CD4-positive, alpha-beta T cell (primary cell): ENCODE measurements at regions not wholly inside any gene's neighbourhood (a gene's known extent, or its start where the extent isn't known, plus 50 kb on each side); places are given as distances from the start of the nearest gene placed in this dataset.

Source experiments
- ATAC-seq: fragments of 200-7000 bp; cut with Tn5 transposase; one replicate; pipeline ENCODE4 v1.10.0; 2022; ENCODE audit warnings: mild to moderate bottlenecking; ENCODE audit not compliant: poor library complexity
- CTCF ChIA-PET: fragments of 350-600 bp; sonication (Branson Sonifier 250); formaldehyde crosslinking; loops from one replicate; lab custom pipeline; 2021; ENCODE audit warnings: antibody characterized with exemption, inconsistent platforms; lab: Charles Lee
- POLR2A ChIA-PET: fragments of 350-600 bp; sonication (Branson Sonifier 250); formaldehyde crosslinking; loops from one replicate; lab custom pipeline; 2021; ENCODE audit warnings: antibody characterized with exemption, inconsistent platforms; lab: Charles Lee
- DNase-seq, 14 experiments: peaks; one replicate each; pipeline ENCODE4 v3.0.0-alpha.2; 2013 to 2020; ENCODE audit warnings: mixed read lengths in 2 of 14
- H3K27ac ChIP-seq, 2 donors: one replicate each; pipeline versions ENCODE4 v1.5.1 to v1.7.0; 2013; ENCODE audit warnings: low read length in 2 of 2, low read depth in 1 of 2, mild to moderate bottlenecking in 1 of 2
- H3K27me3 ChIP-seq, 2 experiments: 1 replicate in 1 of 2; 2 replicates in 1 of 2; pipeline versions ENCODE4 v1.6.1 to v1.7.0; 2013; ENCODE audit warnings: low read length in 2 of 2, control low read depth in 1 of 2, mild to moderate bottlenecking in 1 of 2, moderate library complexity in 1 of 2; ENCODE audit not compliant: insufficient read depth in 2 of 2, control insufficient read depth in 1 of 2
- H3K36me3 ChIP-seq: one replicate; pipeline ENCODE4 v1.6.1; 2013; ENCODE audit warnings: low read length, control low read depth; ENCODE audit not compliant: insufficient read depth
- H3K4me1 ChIP-seq: one replicate; pipeline ENCODE4 v1.6.1; 2013; ENCODE audit warnings: low read length, control low read depth; ENCODE audit not compliant: insufficient read depth
- H3K4me3 ChIP-seq: one replicate; pipeline ENCODE4 v1.5.1; 2013; ENCODE audit warnings: mild to moderate bottlenecking, low read length, moderate library complexity
- H3K9me3 ChIP-seq, 2 experiments: 1 replicate in 1 of 2; 2 replicates in 1 of 2; pipeline versions ENCODE4 v1.6.1 to v1.7.0; 2013; ENCODE audit warnings: low read length in 2 of 2, mild to moderate bottlenecking in 2 of 2, control low read depth in 1 of 2, moderate library complexity in 1 of 2; ENCODE audit not compliant: control insufficient read depth in 1 of 2, insufficient read depth in 1 of 2
- H3K27ac Mint-ChIP-seq: one replicate; pipeline ENCODE4 v1.8.0; 2020; ENCODE audit warnings: mixed read lengths
- H3K27me3 Mint-ChIP-seq: one replicate; pipeline ENCODE4 v1.8.0; 2021; ENCODE audit warnings: mixed read lengths
- H3K36me3 Mint-ChIP-seq: one replicate; pipeline ENCODE4 v1.8.0; 2021; ENCODE audit warnings: low read depth, mixed read lengths
- H3K4me1 Mint-ChIP-seq: one replicate; pipeline ENCODE4 v1.8.0; 2021; ENCODE audit warnings: low read depth, mixed read lengths
- H3K4me3 Mint-ChIP-seq: one replicate; pipeline ENCODE4 v1.8.0; 2020; ENCODE audit warnings: mild to moderate bottlenecking, mixed read lengths
- H3K9me3 Mint-ChIP-seq: one replicate; pipeline ENCODE4 v1.8.0; 2020; ENCODE audit warnings: mixed read lengths
- CTCF ChIP-seq: fragments of 200-600 bp; IDR thresholded peaks from one replicate; pipeline ENCODE4 v1.8.0; 2022; ENCODE audit warnings: antibody characterized with exemption, mild to moderate bottlenecking
- intact Hi-C, 2 experiments: fragments of 100-400 bp; cut with DNase I in 1 of 2; cut with micrococcal nuclease in 1 of 2; formaldehyde crosslinking; loops; one replicate each; pipeline versions ENCODE4 v1.15.1 to v1.9.0; 2023 to 2025; cut with DNase I, micrococcal nuclease

GRCh38 chr15:95095250-95095649 lies 863.9 kb downstream of the MCTP2 start:
- no peak for ATAC-seq

GRCh38 chr15:95096651-95097050 lies 865.3 kb downstream of the MCTP2 start:
- peaks cover 3% of the 10 kb centered on the region for H3K9me3 Mint-ChIP-seq
- intact Hi-C loops: no loop called here
- no peak for TF ChIP-seq CTCF
- H3K27me3 ChIP-seq: no peaks in the 10 kb centered on the region
- no peaks in the 10 kb centered on the region for H3K36me3 Mint-ChIP-seq
- H3K27ac Mint-ChIP-seq: no peak overlapping the region
- H3K4me3 ChIP-seq: no peak overlapping the region
- POLR2A ChIA-PET: no interaction called here
- no peak overlapping the region for H3K27ac ChIP-seq
- CTCF ChIA-PET: no interaction called here
- no peak overlapping the region for H3K4me3 Mint-ChIP-seq
- H3K9me3 ChIP-seq: peaks cover 0 to 1% of the 10 kb centered on the region in 2 experiments
- H3K36me3 ChIP-seq: no peaks in the 10 kb centered on the region
- H3K4me1 ChIP-seq: no peaks in the 10 kb centered on the region
- no peaks in the 10 kb centered on the region for H3K4me1 Mint-ChIP-seq
- DNase-seq (no peak), ATAC-seq (no peak)
- H3K27me3 Mint-ChIP-seq: no peaks in the 10 kb centered on the region

More at GRCh38 chr15:95095250-95095649, 863.9 kb downstream of the MCTP2 start:
- no peak overlapping the region for H3K27ac ChIP-seq
- H3K9me3 ChIP-seq: peaks cover 0 to 4% of the 10 kb centered on the region in 2 experiments
- H3K36me3 ChIP-seq: no peaks in the 10 kb centered on the region
- Mint-ChIP-seq H3K36me3 (no peaks in the 10 kb centered on the region), H3K27me3 (no peaks in the 10 kb centered on the region), H3K4me1 (no peaks in the 10 kb centered on the region), H3K4me3 (no peak overlapping the region), H3K27ac (no peak overlapping the region), H3K9me3 (no peaks in the 10 kb centered on the region)
- H3K4me1 ChIP-seq: no peaks in the 10 kb centered on the region
- no peak for TF ChIP-seq CTCF
- ChIA-PET CTCF (no interaction called here), POLR2A (no interaction called here)
- intact Hi-C loops: no loop called here
- H3K4me3 ChIP-seq: no peak overlapping the region
- DNase-seq: no peak
- H3K27me3 ChIP-seq: no peaks in the 10 kb centered on the region

GRCh38 chr15:95097361-95097760 lies 866.0 kb downstream of the MCTP2 start:
- Histone ChIP-seq H3K4me3 (no peak overlapping the region), H3K36me3 (no peaks in the 10 kb centered on the region), H3K9me3 (no peaks in the 10 kb centered on the region), H3K4me1 (no peaks in the 10 kb centered on the region), H3K27me3 (no peaks in the 10 kb centered on the region), H3K27ac (no peak overlapping the region)
- no peak for ATAC-seq
- intact Hi-C loops: no loop called here
- no peaks in the 10 kb centered on the region for H3K27me3 Mint-ChIP-seq
- DNase-seq: no peak
- peaks cover 7% of the 10 kb centered on the region for H3K9me3 Mint-ChIP-seq
- no peak overlapping the region for H3K4me3 Mint-ChIP-seq
- TF ChIP-seq CTCF: no peak
- no peaks in the 10 kb centered on the region for H3K4me1 Mint-ChIP-seq
- no peaks in the 10 kb centered on the region for H3K36me3 Mint-ChIP-seq
- CTCF ChIA-PET: no interaction called here
- H3K27ac Mint-ChIP-seq: no peak overlapping the region
- POLR2A ChIA-PET: no interaction called here
